ENCODE measurements at regions not wholly inside any gene's neighbourhood (a gene's known extent, or its start where the extent isn't known, plus 50 kb on each side); places are given as distances from the start of the nearest gene placed in this dataset.

DNA sequence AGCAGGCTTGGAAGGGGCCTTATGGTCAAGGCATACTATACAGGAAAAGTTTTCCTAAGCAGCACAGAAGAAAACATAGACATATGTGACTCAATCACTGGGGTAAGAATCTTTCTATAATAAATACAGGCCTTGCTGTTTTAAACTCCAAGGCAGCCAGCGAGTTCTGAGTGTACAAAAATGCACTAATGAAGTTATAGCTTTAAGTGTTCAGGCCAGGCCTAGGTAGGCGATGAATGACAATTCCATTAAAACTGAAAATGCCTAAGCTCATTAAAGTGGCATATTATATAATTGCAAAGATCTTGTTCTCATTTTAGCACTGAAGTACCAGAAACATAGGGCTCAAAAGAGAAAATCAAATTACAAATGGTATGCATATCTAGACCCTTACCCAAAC is 716.4 kb upstream of the HS3ST1 start:
- TF ChIP-seq CTCF (IDR thresholded peaks at IDR 0.05; ENCODE audit: low read depth, low read length): no peak
- no peak overlapping the region for H3K4me3 ChIP-seq (ENCODE audit: low read depth, low read length)

- H3K4me3 ChIP-seq (ENCODE audit: low read depth, low read length): no peak overlapping the region
- no peak for TF ChIP-seq CTCF (IDR thresholded peaks at IDR 0.05; ENCODE audit: low read depth, low read length)
Observed at GRCh38 chr4:12144051-12144450, 715.4 kb upstream of the HS3ST1 start.

- no peak overlapping the region for H3K4me3 ChIP-seq (ENCODE audit: low read depth, low read length)
- TF ChIP-seq CTCF (IDR thresholded peaks at IDR 0.05; ENCODE audit: low read depth, low read length): no peak
Observed at GRCh38 chr4:12140864-12141263, 712.2 kb upstream of the HS3ST1 start.

GRCh38 chr4:12139296-12139695 is 710.6 kb upstream of the HS3ST1 start:
- no peak for TF ChIP-seq CTCF (IDR thresholded peaks at IDR 0.05; ENCODE audit: low read depth, low read length)
- H3K4me3 ChIP-seq (ENCODE audit: low read depth, low read length): no peak overlapping the region

DNA sequence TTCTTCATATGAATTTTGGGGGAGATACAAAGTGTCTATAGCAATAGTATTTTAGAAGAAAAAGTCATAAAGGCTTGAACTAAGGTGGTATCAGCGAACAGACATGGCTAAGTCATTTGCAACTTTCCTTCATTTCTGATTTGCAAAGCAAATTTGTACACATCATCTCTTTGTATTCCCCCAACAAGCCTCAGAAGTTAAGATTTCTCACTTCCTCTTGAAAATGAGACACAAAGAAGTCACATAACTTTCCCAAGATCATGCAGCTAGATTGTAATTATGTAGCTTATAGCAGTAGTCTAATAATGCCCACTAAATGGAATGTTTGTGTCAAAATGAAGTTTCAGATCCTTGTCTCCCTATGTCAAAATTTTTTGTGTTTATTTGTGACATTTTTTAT is 709.8 kb upstream of the HS3ST1 start:
- no peak overlapping the region for H3K4me3 ChIP-seq (ENCODE audit: low read depth, low read length)
- TF ChIP-seq CTCF (IDR thresholded peaks at IDR 0.05; ENCODE audit: low read depth, low read length): no peak

DNA sequence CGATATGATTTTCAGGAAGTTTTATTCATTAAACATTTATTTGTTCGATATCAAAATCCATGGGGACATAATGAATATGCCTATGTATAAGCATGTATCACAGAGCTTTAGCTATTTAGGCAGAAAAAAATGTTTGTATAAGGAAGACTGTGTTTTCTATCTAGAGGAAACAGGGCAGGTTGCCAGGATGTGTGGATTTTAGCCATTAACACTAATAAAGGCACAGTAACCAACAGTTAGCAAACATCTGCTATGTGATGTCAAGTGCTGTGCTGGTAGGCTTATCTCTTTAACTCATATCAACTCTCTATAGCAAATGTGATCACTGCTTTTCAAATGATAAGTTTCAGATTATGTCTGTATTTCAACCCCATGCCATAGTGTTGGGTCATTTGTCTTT is 708.9 kb upstream of the HS3ST1 start:
- no peak overlapping the region for H3K4me3 ChIP-seq (ENCODE audit: low read depth, low read length)
- TF ChIP-seq CTCF (IDR thresholded peaks at IDR 0.05; ENCODE audit: low read depth, low read length): no peak

- no peak overlapping the region for H3K4me3 ChIP-seq (ENCODE audit: low read depth, low read length)
- no peak for TF ChIP-seq CTCF (IDR thresholded peaks at IDR 0.05; ENCODE audit: low read depth, low read length)
Observed at GRCh38 chr4:12126474-12126873, 697.8 kb upstream of the HS3ST1 start.
